H1 (cell line): ENCODE measurements at regions not wholly inside any gene's neighbourhood (a gene's known extent, or its start where the extent isn't known, plus 50 kb on each side); places are given as distances from the start of the nearest gene placed in this dataset.

Experiments used
- CTCF ChIA-PET: fragments of 300-600 bp; sonication (Branson Sonifier 250); formaldehyde crosslinking; loops from one replicate; lab custom pipeline; 2021; ENCODE audit not compliant: partially characterized antibody; lab: Charles Lee
- POLR2A ChIA-PET: fragments of 300-600 bp; sonication (Branson Sonifier 250); formaldehyde crosslinking; loops from one replicate; lab custom pipeline; 2021; ENCODE audit warnings: inconsistent platforms; ENCODE audit not compliant: partially characterized antibody; lab: Charles Lee
- DNase-seq, 2 experiments: peaks; one replicate each; pipeline versions ENCODE4 v3.0.0 to v3.0.0-alpha.2; 2010 to 2022; ENCODE audit warnings: low spot score in 2 of 2, low read depth in 1 of 2, mixed read lengths in 1 of 2
- FAIRE-seq: peaks from 2 replicates; lab custom pipeline; 2011; peaks lifted over from hg19 to GRCh38; lab: Jason Lieb, UNC
- H2AFZ ChIP-seq: 2 replicates; pipeline ENCODE4 v1.8.1; 2012; ENCODE audit warnings: low read length, inconsistent platforms
- H2AK5ac ChIP-seq: 2 replicates; pipeline ENCODE4 v1.6.1; 2013; ENCODE audit warnings: low read depth, low read length
- H2BK120ac ChIP-seq: replicated peaks from 2 replicates; pipeline ENCODE3; 2013; ENCODE audit warnings: low read depth, low read length, inconsistent platforms
- H2BK12ac ChIP-seq: 2 replicates; pipeline ENCODE4 v1.6.1; 2013; ENCODE audit warnings: low read depth, low read length
- H2BK15ac ChIP-seq: 2 replicates; pipeline ENCODE4 v1.6.1; 2013; ENCODE audit warnings: low read length
- H2BK20ac ChIP-seq: 2 replicates; pipeline ENCODE4 v1.6.1; 2013; ENCODE audit warnings: low read length
- H2BK5ac ChIP-seq: 2 replicates; pipeline ENCODE4 v1.6.1; 2013; ENCODE audit warnings: low read depth, low read length
- H3K14ac ChIP-seq: 2 replicates; pipeline ENCODE4 v1.6.1; 2013; ENCODE audit warnings: inconsistent platforms; ENCODE audit not compliant: insufficient read length
- H3K18ac ChIP-seq: 2 replicates; pipeline ENCODE4 v1.6.1; 2013; ENCODE audit warnings: low read length; ENCODE audit errors: extremely low read depth
- H3K23ac ChIP-seq: 2 replicates; pipeline ENCODE4 v1.6.1; 2013; ENCODE audit warnings: inconsistent platforms; ENCODE audit not compliant: insufficient read length
- H3K23me2 ChIP-seq: 2 replicates; pipeline ENCODE4 v1.6.1; 2013; ENCODE audit warnings: low read depth, low read length
- H3K27ac ChIP-seq: 2 replicates; pipeline ENCODE4 v1.6.1; 2011; ENCODE audit warnings: low read depth, low read length, inconsistent platforms
- H3K27me3 ChIP-seq, 4 experiments: replicated peaks in 1 of 4; 1 replicate in 1 of 4; 2 replicates in 3 of 4; pipeline versions ENCODE4 v1.6.1 to v1.8.1; 2011 to 2013; ENCODE audit warnings: low read length in 3 of 4, mild to moderate bottlenecking in 3 of 4, inconsistent platforms in 2 of 4, mixed read lengths in 2 of 4, moderate library complexity in 1 of 4; ENCODE audit not compliant: control insufficient read depth in 3 of 4, insufficient read depth in 3 of 4; ENCODE audit errors: extremely low read depth in 1 of 4
- H3K36me3 ChIP-seq, 4 experiments: 2 replicates each; pipeline versions ENCODE4 v1.6.1 to v1.8.1; 2011 to 2013; ENCODE audit warnings: mild to moderate bottlenecking in 4 of 4, low read length in 3 of 4, moderate library complexity in 2 of 4, control low read depth in 1 of 4, inconsistent platforms in 1 of 4; ENCODE audit not compliant: insufficient read depth in 4 of 4, control insufficient read depth in 2 of 4
- H3K4ac ChIP-seq: replicated peaks from 2 replicates; pipeline ENCODE3; 2013; ENCODE audit warnings: low read length, low read depth, mixed read lengths, inconsistent platforms; ENCODE audit not compliant: insufficient read length
- H3K4me1 ChIP-seq, 4 experiments: replicated peaks in 1 of 4; 1 replicate in 1 of 4; 2 replicates in 3 of 4; pipeline versions ENCODE4 v1.6.1 to v1.8.1; 2011 to 2013; ENCODE audit warnings: low read length in 3 of 4, inconsistent platforms in 2 of 4, mixed read lengths in 1 of 4; ENCODE audit not compliant: insufficient read depth in 4 of 4, control insufficient read depth in 3 of 4
- H3K4me2 ChIP-seq, 2 experiments: 2 replicates each; pipeline versions ENCODE4 v1.6.1 to v1.8.1; 2011 to 2013; ENCODE audit warnings: low read depth in 2 of 2, low read length in 2 of 2, control low read depth in 1 of 2, inconsistent platforms in 1 of 2, mild to moderate bottlenecking in 1 of 2; ENCODE audit not compliant: insufficient read depth in 1 of 2
- H3K4me3 ChIP-seq, 4 experiments: fragments of 200-600, 300-600 bp in 1 of 4; sonication (generic), shearing (Covaris generic), sonication (Bioruptor Twin) in 1 of 4; 2 replicates each; pipeline versions ENCODE4 v1.5.1 to v1.8.1; 2011 to 2016; ENCODE audit warnings: low read length in 4 of 4, low read depth in 3 of 4, control low read depth in 2 of 4, inconsistent platforms in 2 of 4, mild to moderate bottlenecking in 2 of 4, mixed read lengths in 1 of 4, moderate library complexity in 1 of 4; ENCODE audit not compliant: insufficient read depth in 2 of 4; ENCODE audit errors: extremely low read depth in 1 of 4
- H3K56ac ChIP-seq: replicated peaks from 2 replicates; pipeline ENCODE3; 2013; ENCODE audit warnings: low read depth, mild to moderate bottlenecking, mixed read lengths, low read length, inconsistent platforms; ENCODE audit not compliant: insufficient read length
- H3K79me1 ChIP-seq: 2 replicates; pipeline ENCODE4 v1.6.1; 2013; ENCODE audit warnings: low read depth, low read length, control low read depth
- H3K79me2 ChIP-seq, 2 experiments: 2 replicates each; pipeline versions ENCODE4 v1.6.1 to v1.8.1; 2012 to 2013; ENCODE audit warnings: low read length in 2 of 2, mild to moderate bottlenecking in 2 of 2, inconsistent platforms in 1 of 2; ENCODE audit not compliant: insufficient read depth in 2 of 2, control insufficient read depth in 1 of 2
- H3K9ac ChIP-seq, 4 experiments: replicated peaks in 1 of 4; 1 replicate in 1 of 4; 2 replicates in 3 of 4; pipeline versions ENCODE4 v1.6.1 to v1.8.1; 2011 to 2013; ENCODE audit warnings: low read depth in 3 of 4, low read length in 3 of 4, control low read depth in 2 of 4, mild to moderate bottlenecking in 2 of 4, moderate library complexity in 2 of 4, inconsistent platforms in 1 of 4; ENCODE audit errors: extremely low read depth in 1 of 4
- H3K9me3 ChIP-seq, 2 experiments: 2 replicates each; pipeline versions ENCODE4 v1.6.1 to v1.8.1; 2012 to 2013; ENCODE audit warnings: mild to moderate bottlenecking in 2 of 2, moderate library complexity in 2 of 2, control low read depth in 1 of 2, inconsistent platforms in 1 of 2, low read depth in 1 of 2, low read length in 1 of 2, mixed read lengths in 1 of 2; ENCODE audit not compliant: insufficient read depth in 2 of 2
- H4K20me1 ChIP-seq, 2 experiments: replicated peaks in 1 of 2; 2 replicates each; pipeline versions ENCODE3 to v1.8.1; 2011 to 2013; ENCODE audit warnings: inconsistent platforms in 2 of 2, low read length in 2 of 2, mild to moderate bottlenecking in 1 of 2; ENCODE audit not compliant: insufficient read depth in 2 of 2, control insufficient read depth in 1 of 2
- H4K5ac ChIP-seq: 2 replicates; pipeline ENCODE4 v1.6.1; 2013; ENCODE audit warnings: low read length, low read depth, mixed read lengths, inconsistent platforms; ENCODE audit not compliant: insufficient read length
- H4K8ac ChIP-seq: 2 replicates; pipeline ENCODE4 v1.8.0; 2013; ENCODE audit warnings: mild to moderate bottlenecking, moderate library complexity, low read length, inconsistent platforms; ENCODE audit not compliant: insufficient read depth; ENCODE audit errors: extremely low read depth
- H4K91ac ChIP-seq: replicated peaks from 2 replicates; pipeline ENCODE3; 2013; ENCODE audit warnings: low read length, mixed read lengths, inconsistent platforms; ENCODE audit not compliant: insufficient read length
- CEBPB ChIP-seq: IDR thresholded peaks from 2 replicates; pipeline ENCODE4 v1.6.1; 2012; ENCODE audit warnings: low read depth, low read length
- EZH2 ChIP-seq: fragments of 200-600 bp; sonication (generic); IDR thresholded peaks from 2 replicates; pipeline ENCODE4 v1.7.1; 2012; ENCODE audit warnings: low read depth, mild to moderate bottlenecking, moderate library complexity, low read length, inconsistent platforms; ENCODE audit not compliant: severe bottlenecking
- WGBS, 2 experiments: shearing (Covaris generic) in 1 of 2; methylation state at CpG; one replicate each; pipeline versions ENCODE4 v1.1.6 to v1.1.7; 2013 to 2015; ENCODE audit warnings: low lambda C conversion rate in 2 of 2, mixed read lengths in 2 of 2, inconsistent platforms in 1 of 2, low coverage in 1 of 2, missing lambda C conversion rate in 1 of 2; ENCODE audit not compliant: insufficient replicate concordance in 2 of 2, insufficient coverage in 1 of 2, insufficient read length in 1 of 2; ENCODE audit errors: extremely low coverage in 1 of 2, missing lambda C conversion rate in 1 of 2; 5-methylcytosine and 5-hydroxymethylcytosine counted together

DNA sequence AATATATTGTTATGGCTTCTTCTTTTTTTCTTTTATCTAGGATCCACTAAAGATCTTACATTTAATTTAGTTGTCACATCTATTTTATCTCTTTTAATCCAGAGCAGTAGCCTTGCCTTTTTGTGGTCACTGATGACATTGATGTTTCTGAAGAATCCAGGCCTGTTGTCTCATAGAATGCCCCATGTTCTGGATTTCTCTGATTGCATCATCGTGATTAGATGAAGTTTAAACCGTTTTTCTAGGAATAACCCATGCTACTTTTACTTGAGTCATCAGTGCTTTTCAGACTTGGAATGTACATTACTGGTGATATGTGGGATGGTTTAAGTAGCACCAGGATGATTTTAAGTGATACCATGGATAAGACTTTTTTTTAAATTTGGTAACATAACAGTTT lies 106.4 kb upstream of the CES5A start:
- no peak for DNase-seq
- no peaks in the 10 kb centered on the region for H3K9me3 ChIP-seq
- H3K36me3 ChIP-seq, result no peaks in the 10 kb centered on the region
- H2BK15ac ChIP-seq, result no peak overlapping the region
- no peak overlapping the region for H3K18ac ChIP-seq
- peaks cover 0 to 1% (median 0%) of the 10 kb centered on the region in 4 experiments; a peak in 1 of 7 replicates for H3K27me3 ChIP-seq
- no peak overlapping the region for H2AFZ ChIP-seq
- no peaks in the 10 kb centered on the region for H3K79me1 ChIP-seq
- no peak overlapping the region for H4K91ac ChIP-seq
- WGBS, 2 experiments, result 84% methylated on average over 2 of the region's 2 CpGs; no CpG with 5 or more reads in 1 of the 2 experiments
- no peak overlapping the region for H3K27ac ChIP-seq
- POLR2A ChIA-PET, result no interaction called here
- no peak overlapping the region for H3K4ac ChIP-seq
- FAIRE-seq, result no peak
- H2BK20ac ChIP-seq, result no peak overlapping the region
- no peak overlapping the region for H2BK5ac ChIP-seq
- H3K9ac ChIP-seq, result no peak overlapping the region
- no peak overlapping the region for H3K4me2 ChIP-seq
- no peak overlapping the region for H2BK12ac ChIP-seq
- no peak overlapping the region for H4K8ac ChIP-seq
- H3K56ac ChIP-seq, result no peak overlapping the region
- no peaks in the 10 kb centered on the region for H4K20me1 ChIP-seq
- CTCF ChIA-PET, result interaction anchor here (1.6 kb wide), 1 partner anchor 38 kb away, joined by 4 read pairs; no protein-coding TSS in a partner anchor
- H2BK120ac ChIP-seq, result no peak overlapping the region
- TF ChIP-seq EZH2, result no peak
- TF ChIP-seq CEBPB, result peak; percentile 46; the same call in 1 of the 2 replicates
- H3K23me2 ChIP-seq, result no peaks in the 10 kb centered on the region
- no peak overlapping the region for H3K14ac ChIP-seq
- no peak overlapping the region for H4K5ac ChIP-seq
- peaks cover 0 to 3% (median 0%) of the 10 kb centered on the region in 4 experiments; a peak in 1 of 7 replicates for H3K4me1 ChIP-seq
- no peak overlapping the region for H2AK5ac ChIP-seq
- no peak overlapping the region for H3K23ac ChIP-seq
- H3K4me3 ChIP-seq, result no peak overlapping the region
- H3K79me2 ChIP-seq, result no peaks in the 10 kb centered on the region
